ENCODE measurements at regions not wholly inside any gene's neighbourhood (a gene's known extent, or its start where the extent isn't known, plus 50 kb on each side); places are given as distances from the start of the nearest gene placed in this dataset.
A peak's percentile ranks its signal among the peaks of the same experiment; 100 is the strongest.

DNA sequence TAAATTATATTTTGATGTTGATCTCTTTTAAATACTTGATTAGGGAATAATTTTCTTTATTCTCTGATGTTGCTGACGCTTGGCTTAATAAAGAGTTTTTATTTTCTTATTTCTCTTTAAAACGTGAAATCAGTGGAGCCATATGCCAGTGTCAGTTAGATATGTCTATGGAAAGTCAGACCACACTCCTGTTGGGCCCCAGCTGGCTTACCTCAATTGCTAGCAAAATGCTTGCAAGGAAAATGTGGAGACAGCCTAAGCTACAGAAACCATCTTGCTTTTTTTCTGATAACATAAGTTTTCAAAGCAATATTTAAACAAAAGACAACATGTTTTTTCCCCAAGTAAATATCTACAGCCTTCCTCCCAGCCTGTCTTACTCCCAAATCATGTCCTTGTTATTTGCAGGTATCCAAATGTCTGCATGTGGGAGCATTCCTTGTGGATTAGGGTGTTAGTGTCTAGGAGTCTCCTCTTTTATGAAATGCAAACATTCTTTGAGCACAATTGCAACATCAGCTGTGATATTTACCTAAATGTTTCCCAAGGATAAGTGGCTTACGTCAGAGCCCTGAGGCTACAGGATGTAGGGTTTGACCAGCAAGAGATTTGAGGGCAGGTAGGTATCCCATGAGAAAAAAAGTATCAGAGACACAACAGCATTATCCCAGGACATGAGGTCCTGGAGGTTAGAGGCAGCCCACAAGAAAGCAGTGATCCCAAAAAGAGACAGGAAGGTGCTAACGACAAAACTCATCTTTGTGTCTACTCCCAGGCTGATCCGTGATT is 117.2 kb upstream of the KCNJ15 start:
- TF ChIP-seq, protein P1, sequence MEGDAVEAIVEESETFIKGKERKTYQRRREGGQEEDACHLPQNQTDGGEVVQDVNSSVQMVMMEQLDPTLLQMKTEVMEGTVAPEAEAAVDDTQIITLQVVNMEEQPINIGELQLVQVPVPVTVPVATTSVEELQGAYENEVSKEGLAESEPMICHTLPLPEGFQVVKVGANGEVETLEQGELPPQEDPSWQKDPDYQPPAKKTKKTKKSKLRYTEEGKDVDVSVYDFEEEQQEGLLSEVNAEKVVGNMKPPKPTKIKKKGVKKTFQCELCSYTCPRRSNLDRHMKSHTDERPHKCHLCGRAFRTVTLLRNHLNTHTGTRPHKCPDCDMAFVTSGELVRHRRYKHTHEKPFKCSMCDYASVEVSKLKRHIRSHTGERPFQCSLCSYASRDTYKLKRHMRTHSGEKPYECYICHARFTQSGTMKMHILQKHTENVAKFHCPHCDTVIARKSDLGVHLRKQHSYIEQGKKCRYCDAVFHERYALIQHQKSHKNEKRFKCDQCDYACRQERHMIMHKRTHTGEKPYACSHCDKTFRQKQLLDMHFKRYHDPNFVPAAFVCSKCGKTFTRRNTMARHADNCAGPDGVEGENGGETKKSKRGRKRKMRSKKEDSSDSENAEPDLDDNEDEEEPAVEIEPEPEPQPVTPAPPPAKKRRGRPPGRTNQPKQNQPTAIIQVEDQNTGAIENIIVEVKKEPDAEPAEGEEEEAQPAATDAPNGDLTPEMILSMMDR (IDR thresholded peaks at IDR 0.05; ENCODE audit: insufficient read depth, low read depth, low read length) = no peak
- peak; percentile 97 for DNase-seq (ENCODE audit: low read depth)
- H3K4me3 ChIP-seq (ENCODE audit: low read depth, low read length) = no peak overlapping the region

DNA sequence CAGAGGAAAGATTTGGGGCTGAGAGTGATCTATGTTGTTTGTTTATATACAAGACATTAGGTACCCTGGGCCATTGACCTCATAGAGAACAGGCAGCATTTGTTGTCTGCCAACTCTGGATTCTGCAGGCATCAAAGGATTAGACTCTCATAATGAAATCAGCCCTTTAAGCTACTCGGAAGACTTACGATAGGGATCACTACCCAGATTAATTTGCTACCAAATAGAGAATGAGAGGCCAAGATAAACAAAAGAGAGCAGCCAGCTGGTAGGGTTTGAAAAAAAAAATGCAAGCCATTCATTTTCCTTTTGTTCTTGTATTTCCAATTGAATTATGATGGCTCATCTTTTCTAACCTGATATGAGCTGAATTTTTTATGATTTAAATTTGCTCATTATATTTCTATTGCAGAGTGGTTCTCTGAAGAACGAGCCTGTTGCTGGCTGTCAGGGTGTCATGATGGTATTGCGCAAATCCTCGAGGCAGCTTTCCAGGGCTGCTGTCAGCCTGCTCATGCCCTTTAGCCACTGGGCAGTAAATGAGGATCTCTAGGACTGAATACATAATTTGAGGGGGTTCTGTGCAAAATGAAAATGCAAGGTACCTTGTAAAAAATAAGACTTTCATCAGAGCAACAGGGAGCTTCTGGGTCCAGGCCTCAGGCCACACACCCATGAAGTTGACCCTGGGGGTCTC is 116.4 kb upstream of the KCNJ15 start:
- DNase-seq (ENCODE audit: low read depth) = peak; percentile 92
- H3K4me3 ChIP-seq (ENCODE audit: low read depth, low read length) = no peak overlapping the region
- TF ChIP-seq, protein P1 (IDR thresholded peaks at IDR 0.05; ENCODE audit: insufficient read depth, low read depth, low read length) = no peak

GRCh38 chr21:38142224-38142623 is 114.6 kb upstream of the KCNJ15 start:
- H3K4me3 ChIP-seq (ENCODE audit: low read depth, low read length) = no peak overlapping the region
- no peak for DNase-seq (ENCODE audit: low read depth)
- TF ChIP-seq, protein P1 (IDR thresholded peaks at IDR 0.05; ENCODE audit: insufficient read depth, low read depth, low read length) = no peak

- H3K4me3 ChIP-seq (ENCODE audit: low read depth, low read length) = no peak overlapping the region
- TF ChIP-seq, protein P1 (IDR thresholded peaks at IDR 0.05; ENCODE audit: insufficient read depth, low read depth, low read length) = no peak
- no peak for DNase-seq (ENCODE audit: low read depth)
Measured at GRCh38 chr21:38144193-38144592, 112.6 kb upstream of the KCNJ15 start.

DNA sequence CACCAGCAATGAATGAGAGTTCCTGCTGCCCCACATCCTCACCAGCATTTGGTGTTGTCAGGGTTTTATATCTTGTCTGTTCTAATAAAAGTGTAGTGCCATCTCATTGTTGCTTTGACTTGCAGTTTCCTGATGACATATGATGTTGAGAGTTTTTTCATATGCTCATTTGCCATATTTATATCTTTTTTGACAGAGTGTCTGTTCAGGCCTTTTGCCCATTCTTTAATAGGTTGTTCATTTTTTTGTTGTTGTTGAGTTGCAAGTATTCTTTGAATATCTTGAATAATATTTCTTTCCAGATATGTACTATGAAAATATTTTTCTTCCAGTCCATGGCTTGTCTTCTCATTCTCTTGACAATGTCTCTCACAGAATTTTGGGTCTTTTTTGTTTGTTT is 111.7 kb upstream of the KCNJ15 start:
- no peak overlapping the region for H3K4me3 ChIP-seq (ENCODE audit: low read depth, low read length)
- no peak for DNase-seq (ENCODE audit: low read depth)
- TF ChIP-seq, protein P1 (IDR thresholded peaks at IDR 0.05; ENCODE audit: insufficient read depth, low read depth, low read length) = no peak

GRCh38 chr21:38147391-38147790 is 109.4 kb upstream of the KCNJ15 start:
- no peak for DNase-seq (ENCODE audit: low read depth)
- TF ChIP-seq, protein P1 (IDR thresholded peaks at IDR 0.05; ENCODE audit: insufficient read depth, low read depth, low read length) = no peak
- no peak overlapping the region for H3K4me3 ChIP-seq (ENCODE audit: low read depth, low read length)

Data from fibroblast of villous mesenchyme (primary cell).